Mucosa of gallbladder (tissue), 1 donor: ENCODE measurements at regions not wholly inside any gene's neighbourhood (a gene's known extent, or its start where the extent isn't known, plus 50 kb on each side); places are given as distances from the start of the nearest gene placed in this dataset.
"Not testable (repeated sequence)": the region's sequence is repeated elsewhere in the genome, so short reads cannot be mapped to it uniquely, and the experiment has no call there.

Experiments
- DNase-seq: peaks from one replicate; pipeline ENCODE4 v3.0.0-alpha.2; 2020; ENCODE audit warnings: low spot score
- donor health status: DM: no; HTN: no; CAD: no.

DNA sequence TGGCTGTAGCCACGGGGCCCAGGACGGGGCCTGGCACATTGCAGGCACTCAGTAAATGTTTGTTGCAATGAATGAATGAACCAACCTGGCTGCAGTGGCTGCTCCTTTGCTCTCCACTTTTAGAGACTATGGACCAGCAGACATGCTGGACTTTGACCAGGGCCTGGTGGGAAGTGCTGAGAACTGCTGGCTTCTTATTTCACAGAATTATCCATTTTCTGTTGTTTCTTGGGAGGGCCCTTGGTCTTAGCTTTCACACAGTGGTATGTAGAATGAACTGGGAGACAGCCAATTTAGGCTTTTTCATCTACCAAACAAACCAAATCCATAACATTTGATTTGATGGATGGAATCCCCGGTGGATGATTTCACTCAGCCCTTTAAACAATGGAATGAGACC, 78.0 kb upstream of the LHFPL2 start:
- DNase-seq = no peak

DNA sequence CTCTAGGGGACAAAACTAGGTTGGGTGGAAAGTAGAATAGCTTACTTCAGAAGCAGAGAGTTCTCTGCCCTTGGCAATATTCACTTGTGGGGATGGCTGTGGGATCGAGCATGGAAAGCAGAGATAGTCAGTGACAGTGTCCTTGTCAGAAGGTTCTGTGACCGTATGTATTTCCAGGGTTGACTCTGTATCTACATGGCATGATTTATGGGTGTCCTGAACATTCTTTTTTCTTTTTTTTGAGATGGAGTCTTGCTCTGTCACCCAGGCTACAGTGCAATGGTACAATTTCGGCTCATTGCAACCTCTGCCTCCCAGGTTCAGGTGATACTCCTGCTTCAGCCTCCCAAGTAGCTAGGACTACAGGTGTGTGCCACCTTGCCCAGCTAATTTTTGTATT, 77.4 kb upstream of the LHFPL2 start:
- DNase-seq = no peak

DNA sequence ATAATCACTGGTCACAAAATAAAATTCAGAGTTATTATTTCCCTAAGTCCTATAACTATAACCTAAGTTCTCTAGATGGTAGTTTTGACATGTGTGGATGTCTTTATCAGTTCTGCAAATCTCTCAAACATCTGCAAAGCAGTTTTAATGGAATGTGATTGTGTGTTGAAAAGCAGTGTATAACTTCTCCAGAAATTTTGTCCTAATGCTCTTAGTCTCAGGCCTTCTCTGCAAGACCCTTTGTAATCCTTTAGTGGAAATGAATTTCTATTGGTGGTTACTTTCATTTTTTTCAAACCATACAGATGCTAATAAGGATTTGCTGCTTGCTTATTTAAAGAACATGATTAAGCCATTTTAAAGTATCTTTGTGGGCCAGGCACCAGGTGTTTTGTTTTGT, 75.5 kb upstream of the LHFPL2 start:
- DNase-seq = no peak

DNA sequence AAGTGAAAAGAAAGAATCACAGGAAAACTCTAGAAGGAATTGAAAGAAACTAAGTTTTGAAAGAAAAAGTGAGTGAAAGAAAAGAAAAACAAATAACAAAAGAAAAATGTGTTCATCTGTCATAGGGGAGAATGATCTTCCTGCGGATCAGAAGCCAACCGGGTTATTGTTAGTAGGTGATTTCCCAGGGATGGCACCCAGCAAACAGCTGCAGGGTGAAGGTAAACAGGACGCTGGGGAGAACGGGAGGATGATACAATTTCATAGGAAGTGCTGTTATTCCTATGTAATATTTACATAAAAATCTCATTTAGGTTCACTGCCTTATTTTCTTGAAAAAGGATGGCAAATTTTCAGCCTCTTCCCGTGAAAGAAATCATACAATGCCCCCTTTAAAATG, 72.4 kb upstream of the LHFPL2 start:
- no peak for DNase-seq

DNA sequence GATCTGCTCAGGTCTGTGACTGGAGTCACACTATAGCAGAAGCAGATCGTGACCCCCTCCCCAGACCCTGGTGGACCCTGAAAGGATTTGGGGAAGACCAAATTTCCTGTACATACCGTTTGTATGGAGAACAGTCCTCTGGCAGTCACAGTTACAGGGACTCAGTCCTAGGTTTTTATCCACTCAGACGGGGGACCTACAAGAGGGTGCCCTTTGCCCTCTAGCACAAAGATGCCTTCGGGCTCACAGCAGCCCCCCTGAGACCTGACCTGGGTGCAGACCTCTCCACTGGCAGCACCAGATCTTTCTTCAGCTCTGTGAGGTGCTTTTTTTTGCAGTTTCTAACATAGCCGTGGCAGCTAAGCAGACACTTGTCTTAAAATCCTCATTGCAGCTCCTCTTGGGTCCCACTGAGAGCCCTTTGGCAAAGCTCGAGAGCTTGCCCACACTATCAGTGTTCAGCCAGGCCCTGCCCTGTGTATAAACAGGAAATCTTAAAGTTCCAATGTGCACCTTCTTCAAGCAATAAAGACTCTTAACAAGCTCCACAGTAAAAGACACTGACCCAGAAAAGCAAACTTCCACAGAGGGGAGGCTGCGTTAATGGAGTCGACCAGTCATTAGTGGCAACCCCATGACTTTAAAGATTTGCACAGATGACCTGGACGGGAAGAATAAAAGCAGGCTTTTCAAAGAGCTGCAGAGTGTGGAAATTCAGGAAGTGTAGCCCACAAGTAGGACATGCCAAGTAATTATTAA, 71.8 kb upstream of the LHFPL2 start:
- no peak for DNase-seq

DNA sequence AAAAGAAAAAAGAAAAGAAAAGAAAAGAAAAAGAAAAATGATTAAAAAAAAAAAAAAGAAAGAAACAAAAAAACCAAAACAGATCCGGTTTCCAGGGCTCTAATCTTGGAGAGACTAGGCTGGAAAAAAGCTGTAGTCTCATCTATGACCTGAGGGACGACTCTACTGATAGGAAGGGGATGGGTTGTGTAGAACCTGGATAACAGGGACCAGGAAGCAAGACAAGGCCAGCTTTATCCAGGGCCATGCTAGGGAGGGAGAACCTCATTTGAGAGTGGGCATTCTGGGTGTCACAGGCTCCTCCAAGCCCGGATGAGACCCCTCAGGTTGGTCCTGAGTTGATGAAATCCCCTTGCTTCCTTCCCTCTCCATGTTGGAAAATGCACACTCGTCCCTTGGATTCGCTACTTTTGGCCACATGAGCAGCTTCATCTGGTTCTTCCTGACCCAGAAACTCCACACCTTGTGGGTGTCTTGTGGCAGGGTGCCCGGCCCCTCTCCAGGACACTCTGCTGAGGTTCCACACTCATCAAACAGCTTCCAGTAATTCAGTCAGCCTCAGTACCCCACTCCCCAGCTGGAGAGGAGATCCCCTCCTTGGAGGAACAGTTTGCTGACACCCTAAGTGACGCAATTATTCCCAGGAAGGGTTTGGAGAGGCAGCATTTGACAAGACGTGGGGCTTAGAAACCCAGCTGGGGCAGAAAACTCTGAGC, 71.1 kb upstream of the LHFPL2 start:
- no peak for DNase-seq

DNA sequence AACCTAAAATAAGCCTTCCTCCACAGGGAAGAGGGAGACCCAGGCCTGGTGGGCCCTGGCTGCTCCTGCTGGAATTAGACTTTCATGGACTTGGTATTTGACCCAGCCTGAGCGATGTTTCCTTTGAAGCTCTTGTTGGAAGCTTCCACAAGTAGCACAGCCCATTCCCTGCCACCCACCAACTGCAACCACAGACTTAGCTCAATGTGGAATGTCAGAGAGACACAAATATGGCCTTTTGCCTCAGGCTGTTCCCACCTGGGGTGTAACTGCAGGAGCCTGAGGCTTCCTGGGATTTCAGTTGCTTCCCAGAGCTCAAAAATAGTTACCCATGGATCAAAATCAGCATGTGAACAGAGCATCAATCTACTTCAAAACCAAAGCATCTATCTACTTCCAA, 70.3 kb upstream of the LHFPL2 start:
- DNase-seq = no peak

DNA sequence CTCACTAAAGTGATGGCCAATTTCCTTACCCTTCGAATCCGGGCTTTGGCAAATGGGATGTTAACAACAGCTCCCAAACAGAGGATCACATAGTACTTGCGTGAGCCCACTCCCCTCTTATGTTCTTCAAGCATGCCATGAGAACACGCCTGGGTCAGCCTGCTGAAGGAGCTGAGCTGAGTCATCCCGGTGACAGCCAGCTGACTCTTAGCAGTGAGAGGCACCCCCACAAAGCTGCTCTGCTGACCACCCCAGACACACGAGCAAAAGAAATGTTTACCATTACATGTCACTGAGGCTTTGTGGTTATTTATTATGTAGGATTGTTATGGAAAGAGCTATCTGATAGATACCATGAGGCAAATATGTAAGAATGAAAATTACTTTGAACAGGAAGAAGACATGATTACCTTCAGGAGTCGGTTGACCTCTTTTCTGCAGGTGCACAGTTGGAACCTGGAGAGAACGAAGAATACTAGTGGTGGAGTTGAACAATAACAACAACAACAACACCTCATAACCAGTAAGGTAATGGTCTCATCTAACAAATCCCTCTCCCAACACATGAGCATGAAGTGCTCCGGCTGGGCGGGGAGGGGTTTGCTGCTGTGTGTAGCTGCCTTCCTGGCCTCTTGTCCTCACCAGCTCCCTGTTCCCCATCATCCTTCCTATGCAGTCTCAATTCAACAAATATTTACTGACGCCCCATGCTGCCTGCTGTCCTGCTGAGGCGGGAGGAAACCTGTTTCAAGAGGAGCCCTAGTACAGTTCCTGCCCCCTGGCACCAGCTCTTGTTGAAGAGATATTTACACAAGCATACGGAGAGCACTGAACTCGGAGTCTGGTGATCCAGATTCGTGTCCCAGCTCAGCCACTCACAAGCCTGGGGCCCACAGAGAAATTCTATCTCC, 69.4 kb upstream of the LHFPL2 start:
- DNase-seq = no peak

DNA sequence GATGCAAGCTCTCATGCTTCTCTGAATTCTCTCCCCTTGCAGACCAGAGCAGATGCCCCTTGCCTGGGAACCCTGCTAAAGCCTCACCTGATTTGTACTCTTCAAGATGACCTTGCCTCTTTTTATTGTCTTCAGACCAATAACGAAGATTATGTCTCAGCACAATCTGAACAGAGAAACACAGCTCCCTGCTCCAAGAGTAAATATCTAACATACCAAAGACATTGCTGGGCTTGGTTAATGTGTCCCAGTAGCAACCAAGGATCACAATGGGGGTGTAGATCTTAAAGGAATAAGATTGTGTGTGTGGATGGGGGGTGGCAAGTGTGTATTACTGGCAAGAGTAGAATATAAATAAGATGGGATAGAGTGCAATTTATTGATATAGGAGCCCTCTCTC, 67.6 kb upstream of the LHFPL2 start:
- no peak for DNase-seq

DNA sequence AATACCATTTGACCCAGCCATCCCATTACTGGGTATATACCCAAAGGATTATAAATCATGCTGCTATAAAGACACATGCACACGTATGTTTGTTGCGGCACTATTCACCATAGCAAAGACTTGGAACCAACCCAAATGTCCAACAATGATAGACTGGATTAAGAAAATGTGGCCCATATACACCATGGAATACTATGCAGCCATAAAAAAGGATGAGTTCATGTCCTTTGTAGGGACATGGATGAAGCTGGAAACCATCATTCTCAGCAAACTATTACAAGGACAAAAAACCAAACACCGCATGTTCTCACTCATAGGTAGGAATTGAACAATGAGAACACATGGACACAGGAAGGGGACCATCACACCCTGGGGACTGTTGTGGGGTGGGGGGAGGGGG, 66.8 kb upstream of the LHFPL2 start:
- DNase-seq = not testable (repeated sequence)

DNA sequence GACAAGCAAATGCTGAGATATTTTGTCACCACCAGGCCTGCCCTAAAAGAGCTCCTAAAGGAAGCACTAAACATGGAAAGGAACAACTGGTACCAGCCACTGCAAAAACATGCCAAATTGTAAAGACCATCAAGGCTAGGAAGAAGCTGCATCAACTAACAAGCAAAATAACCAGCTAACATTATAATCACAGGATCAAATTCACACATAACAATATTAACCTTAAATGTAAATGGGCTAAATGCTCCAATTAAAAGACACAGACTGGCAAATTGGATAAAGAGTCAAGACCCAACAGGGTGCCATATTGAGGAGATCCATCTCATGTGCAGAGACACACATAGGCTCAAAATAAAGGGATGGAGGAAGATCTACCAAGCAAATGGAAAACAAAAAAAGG, 63.1 kb upstream of the LHFPL2 start:
- not testable (repeated sequence) for DNase-seq

DNA sequence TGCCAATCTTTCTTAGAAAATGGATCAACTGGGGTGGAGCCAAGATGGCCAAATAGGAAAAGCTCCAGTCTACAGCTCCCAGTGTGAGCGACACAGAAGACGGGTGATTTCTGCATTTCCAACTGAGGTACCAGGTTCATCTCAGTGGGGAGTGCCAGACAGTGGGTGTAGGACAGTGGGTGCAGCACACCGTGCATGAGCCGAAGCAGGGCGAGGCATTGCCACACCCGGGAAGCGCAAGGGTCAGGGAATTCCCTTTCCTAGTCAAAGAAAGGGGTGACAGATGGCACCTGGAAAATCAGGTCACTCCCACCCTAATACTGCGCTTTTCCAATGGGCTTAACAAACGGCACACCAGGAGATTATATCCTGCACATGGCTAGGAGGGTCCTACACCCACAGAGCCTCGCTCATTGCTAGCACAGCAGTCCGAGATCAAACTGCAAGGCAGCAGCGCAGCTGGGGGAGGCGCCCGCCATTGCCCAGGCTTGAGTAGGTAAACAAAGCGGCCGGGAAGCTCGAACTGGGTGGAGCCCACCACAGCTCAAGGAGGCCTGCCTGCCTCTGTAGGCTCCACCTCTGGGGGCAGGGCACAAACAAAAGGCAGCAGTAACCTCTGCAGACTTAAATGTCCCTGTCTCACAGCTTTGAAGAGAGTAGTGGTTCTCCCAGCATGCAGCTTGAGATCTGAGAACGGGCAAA, 61.3 kb upstream of the LHFPL2 start:
- DNase-seq = not testable (repeated sequence)

DNA sequence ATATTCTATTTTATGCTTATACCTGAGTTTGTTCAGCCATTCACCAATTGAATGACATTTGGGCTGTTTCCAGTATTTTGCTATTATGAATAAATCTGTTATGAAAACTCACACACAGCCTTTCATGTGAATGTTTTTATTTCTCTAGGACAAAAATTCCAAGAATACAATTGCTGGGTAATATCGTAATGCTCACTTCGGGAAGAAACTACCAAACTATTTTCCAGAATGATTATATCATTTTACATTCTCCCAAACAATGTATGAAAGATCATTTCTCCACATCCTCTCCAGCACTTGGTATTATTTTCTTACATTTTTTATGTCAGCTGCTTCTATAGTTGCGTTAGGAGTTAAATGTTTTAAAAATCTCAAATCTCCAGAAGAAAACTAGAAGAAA, 58.3 kb upstream of the LHFPL2 start:
- no peak for DNase-seq

DNA sequence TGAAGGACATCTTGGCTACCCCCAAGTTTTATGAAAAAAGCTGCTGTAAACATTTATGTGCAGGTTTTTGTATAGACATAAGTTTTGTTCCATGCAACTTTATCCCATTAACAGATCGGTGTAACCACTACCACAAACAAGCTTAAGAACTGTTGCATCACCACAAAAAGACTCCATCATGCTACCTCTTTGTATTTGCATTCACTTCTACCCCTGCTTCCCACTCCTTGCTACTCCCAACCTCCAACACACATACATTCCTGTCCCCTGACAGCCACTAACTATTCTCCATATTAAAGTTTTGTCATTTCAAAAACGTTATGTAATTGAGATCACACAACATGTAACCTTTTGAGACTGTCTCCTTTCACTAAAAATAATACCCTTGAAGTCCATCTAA, 57.8 kb upstream of the LHFPL2 start:
- no peak for DNase-seq

DNA sequence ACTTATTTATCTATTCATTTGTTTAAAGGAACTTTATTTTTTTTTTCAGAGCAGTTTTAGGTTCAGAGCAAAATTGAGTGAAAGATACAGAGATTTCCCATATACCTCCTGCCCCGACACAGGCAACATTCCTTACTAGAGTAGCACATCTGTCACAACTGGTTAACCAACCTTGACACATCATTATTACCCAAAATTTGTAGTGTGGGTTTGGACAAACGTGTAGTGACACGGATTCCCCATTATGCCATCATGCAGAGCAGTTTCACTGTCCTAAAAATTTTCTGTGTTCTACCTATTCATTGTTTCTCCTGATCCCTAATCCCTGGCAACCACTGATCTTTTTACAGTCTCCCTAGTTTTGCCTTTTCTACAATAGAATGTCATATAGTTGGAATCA, 57.3 kb upstream of the LHFPL2 start:
- no peak for DNase-seq

DNA sequence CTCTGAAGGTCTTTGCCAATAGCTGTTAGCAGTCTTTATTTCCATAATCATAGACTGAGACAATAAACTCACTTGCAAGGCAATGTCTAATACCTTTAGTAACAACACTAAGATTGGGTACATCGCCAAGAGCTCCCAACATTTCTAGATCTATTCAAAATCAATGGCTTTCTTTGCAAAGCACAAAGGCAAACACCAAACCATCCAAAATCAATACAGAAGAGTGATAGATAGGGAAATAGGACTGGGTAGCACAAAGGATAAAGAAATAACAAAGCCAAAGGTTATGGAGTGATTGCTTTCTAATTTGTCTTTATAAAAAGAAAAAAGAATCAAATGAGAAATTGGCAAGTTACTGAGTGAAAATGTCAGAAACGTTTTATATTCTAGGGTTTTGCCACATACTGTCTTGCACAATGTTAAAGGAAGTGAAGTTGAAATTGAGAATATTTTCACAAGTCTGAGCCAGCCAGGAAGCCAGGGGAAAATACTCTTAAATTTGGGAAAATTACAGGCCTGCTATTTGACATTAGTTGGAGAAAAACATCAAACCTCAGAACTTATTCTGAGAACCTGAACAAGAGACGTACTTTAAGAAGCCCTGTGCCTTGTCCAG, 53.3 kb upstream of the LHFPL2 start:
- no peak for DNase-seq

DNA sequence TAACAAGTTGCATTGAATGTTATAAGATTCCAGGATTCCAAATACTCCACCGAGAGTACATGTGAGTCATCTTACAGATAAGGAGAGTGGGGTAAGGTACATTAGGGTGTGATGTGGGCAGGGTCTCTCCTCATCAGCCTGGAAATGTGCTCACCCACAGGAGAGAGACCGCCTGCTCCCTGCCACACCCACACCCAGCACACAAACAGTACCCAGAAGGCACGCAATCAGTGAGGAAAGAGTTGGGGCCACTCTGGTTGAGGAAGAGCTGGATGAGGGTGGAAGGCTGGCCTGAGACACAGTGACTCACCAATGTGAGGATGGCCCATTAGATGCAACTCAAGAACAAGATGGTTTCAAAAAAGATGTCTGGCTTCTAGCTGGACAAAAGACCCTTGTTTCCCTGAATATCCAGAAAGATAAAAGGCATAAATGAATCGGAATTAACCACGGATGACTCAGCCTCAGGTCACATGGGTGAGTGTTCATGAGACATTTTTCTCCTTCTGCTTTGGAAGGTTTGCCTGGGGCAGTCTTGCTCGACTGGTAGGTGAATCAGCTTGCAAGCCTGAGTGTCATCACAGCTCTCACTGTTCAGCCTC, 51.1 kb upstream of the LHFPL2 start:
- no peak for DNase-seq

DNA sequence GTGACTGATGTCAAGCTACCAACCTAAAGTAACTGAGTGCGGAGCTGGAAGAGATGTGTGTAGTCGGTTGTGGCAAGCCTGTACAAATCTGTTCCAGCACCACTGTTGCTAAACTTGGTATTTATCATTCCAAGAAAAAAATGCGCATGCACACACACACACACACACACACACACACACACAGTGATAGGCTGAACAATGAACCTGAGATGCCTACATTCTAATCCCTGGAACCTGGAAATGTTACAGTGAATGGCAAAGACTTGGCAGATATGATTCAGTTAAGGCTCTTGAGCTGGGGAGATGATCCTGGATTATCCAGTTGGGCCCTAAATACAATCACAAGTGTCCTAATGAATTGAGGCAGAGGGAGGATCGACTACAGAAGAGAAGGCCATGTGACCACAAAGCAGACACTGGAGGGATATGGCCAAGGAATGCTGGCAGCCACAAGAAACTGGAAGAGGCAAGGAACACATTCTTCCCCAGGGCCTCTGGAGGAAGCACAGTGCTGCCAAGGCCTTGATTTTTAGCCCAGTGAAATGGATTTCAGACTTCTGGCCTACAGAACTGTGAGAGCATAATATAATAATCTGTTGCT, 49.7 kb upstream of the LHFPL2 start:
- peak; percentile 40 for DNase-seq
